Hindlimb muscle (tissue), 1 donor: ENCODE measurements at regions not wholly inside any gene's neighbourhood (a gene's known extent, or its start where the extent isn't known, plus 50 kb on each side); places are given as distances from the start of the nearest gene placed in this dataset.
A peak's percentile ranks its signal among the peaks of the same experiment; 100 is the strongest.

Source experiments
- DNase-seq: peaks from one replicate; pipeline ENCODE4 v3.0.0-alpha.2; 2013

DNA sequence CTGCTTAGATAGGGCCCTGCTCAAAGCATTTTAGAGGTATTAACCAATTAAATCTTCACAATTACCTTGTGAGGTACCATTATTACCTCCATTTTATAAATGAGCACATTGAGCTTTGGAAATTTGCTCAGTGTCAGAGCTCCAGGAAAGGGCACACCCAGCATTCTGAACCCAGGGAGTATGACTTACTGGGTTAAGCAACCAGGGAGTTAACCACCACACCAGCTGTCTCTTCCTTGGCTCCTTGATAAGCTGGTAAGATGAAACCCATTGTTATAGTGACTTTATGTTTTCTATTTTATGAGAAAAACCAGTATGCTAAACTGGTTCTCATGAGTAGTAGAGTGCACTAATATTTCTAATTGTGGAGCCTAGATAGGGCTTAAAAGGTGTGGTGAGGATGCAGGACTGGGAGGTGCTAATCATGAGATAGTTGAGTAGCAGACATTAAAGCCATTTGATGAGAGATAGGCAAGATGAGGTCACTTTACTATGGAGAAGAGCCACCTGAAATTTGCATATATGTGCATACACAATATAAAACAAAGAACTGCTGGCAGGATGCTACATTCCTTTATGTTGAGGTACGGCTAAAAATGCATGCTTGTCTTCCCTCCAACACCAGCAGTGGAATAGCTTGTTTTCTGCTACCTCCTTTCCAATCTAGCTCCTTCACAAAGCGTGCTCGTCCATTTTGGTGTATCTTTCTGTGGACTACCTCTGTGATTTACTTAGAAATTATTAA is 556.1 kb downstream of the SPRY1 start:
- DNase-seq: no peak

DNA sequence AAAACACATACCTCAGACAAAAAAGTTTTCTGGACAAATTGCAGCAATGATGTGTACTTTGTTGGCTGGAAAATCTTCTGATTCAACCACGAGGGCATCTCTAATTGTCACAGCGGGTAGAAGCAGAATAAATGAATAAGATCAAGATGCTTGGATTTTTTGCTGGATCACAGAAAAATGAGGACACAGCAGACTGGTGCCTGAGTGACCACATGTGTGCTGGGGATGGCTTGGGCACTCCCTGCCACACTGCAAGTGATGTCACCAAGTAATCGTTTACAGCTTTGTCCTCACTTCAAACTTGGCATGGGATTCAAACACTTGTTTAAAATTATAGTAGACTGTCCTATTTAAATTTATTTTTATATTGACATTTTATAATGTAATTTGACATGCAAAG is 557.0 kb downstream of the SPRY1 start:
- no peak for DNase-seq

DNA sequence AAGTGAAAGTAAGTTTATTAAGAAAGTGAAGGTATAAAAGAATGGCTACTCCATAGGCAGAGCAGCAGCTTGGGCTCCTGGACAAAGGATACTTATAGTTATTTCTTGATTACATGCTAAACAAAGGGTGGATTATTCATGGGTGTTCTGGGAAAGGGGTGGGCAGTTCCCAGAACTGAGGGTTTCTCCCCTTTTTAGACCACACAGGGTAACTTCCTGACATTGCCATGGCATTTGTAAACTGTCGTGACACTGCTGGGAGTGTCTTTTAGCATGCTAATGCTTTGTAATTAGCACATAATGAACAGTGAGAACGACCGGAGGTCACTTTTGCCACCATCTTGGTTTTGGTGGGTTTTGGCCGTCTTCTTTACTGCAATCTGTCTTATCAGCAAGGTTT is 557.6 kb downstream of the SPRY1 start:
- DNase-seq: no peak

DNA sequence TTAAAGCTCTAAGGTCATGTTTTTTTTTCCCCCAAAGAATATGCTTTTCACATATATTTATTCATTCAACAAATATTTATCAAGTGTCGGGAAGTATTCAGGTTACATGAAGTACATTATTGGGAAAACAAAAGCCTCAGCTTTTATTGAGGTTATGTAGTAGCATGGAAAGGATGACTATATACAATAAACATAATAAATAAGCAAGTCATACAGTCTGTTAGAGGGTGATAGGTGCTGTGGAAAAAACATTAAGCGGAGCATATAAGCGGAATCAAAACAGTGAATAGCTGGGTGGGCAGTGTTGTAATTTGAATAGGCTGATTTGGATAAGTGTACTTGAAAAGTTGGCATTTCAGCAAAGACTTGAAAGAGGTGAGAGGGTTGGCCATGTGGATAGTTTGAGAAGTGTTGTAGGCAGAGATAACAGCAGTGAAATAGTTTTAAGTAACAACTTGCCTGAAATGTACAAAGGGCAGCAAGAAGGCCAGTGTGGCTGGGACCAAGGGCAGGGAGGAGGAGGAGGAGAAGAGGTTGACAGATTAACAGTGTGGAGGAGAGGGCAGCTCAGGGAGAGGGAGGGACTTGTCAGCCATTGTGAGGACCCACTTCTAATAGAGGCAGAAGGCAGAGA is 558.7 kb downstream of the SPRY1 start:
- DNase-seq: no peak

DNA sequence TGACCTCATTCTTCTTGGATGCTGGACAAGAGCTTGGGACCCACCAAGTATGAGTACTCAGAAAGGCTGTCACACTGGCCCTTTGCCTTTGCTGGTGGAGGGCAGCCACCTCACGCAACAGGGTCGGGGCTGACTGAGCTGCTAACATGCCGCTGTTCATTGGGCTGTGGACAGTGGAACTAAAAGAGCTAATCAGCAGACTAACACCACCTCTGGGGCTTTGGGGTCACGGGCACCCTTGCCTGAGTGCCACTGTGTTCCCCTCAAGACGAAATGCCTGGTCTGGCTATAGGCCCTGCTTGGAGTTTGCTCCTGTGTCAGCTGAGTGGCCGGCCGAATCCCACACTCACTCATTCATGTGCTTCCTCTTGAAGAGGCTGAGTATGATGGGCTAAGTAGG is 559.6 kb downstream of the SPRY1 start:
- no peak for DNase-seq

DNA sequence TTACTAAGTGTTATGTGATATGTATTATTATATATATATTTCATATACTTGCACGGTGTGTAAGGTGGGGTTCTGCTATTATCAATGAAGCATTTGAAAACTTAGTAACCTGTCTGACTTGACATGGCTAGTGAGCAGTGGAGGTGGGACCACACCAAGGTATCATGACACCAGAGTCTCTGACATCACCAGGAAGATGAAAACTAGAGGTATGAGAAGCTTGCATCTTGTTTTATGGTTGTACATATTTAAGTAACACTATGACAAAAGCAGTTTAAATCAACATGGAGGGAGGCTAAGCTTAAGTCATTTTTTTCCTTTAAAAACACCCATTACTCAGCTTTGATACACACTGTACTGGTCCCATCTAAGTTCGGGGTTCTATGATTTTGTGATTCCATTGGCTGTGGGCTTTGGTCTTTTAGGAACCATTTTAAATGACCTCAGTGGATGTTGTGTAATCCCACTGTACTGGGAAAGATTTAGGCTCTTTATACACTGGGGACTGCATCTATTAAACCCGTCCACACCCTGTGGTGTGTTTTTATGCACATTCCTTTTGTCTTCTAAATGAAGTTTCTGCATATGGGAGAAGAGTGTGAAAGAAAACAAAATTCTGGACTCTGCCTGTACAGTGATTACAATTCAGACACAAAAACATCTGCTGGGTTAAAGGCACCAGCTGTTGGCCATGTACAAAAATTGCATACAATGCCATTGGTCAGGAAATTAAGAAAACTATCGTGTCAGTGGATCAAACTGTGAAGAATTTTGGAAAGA is 570.6 kb downstream of the SPRY1 start:
- DNase-seq: no peak

DNA sequence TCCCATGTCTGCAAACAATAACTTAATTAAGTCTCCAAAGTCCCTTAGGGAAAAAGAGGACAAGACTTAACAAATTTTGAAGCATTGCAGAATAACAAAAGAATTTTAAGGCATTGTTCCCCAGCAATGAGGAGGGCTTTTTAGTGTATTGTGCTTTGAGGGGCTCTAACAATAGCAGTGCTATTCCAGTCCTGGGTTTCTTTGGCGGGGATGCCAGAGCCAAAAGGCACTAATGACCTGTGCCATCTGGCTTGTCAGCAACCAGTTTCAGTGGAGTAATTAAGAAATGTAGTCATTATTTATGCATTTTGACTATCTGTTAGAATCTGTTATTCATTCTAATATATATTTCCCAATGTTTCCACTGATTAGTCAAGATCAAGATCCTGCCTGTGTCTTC is 575.4 kb downstream of the SPRY1 start:
- DNase-seq: no peak

DNA sequence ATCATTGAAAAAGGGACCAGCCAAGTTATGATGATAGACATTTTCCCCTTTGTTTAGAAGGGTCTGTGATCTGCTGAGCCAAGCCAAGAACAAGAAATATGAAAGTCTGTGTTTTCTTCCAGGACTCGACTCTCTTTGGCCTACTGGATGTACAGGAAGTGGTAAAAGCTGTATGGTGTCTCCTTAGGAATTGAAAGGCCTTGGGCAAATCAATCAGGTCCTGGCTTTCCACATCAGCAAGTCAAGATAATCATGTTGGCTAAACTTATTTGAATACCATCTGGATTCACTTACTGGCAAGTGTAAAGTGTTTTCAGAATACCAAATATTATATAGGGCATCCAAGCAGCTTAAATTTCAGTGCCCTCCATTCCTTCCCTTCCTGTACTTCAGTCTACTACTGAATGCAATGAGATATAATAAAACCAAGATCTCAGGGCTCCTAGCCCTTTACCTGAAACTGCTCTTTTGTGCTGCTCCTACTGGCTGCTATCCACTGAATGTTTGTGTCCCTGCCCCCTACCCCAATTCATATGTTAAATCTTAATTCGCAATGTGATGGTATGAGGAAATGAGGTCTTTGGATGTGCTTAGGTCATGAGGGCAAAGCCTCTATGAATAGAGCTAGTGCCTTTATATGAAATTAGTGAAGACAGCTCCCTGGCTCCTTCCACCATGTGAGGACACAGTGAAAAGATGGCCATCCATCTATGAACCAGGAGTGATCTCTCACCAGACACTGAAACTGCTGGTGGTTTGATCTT is 578.0 kb downstream of the SPRY1 start:
- no peak for DNase-seq

DNA sequence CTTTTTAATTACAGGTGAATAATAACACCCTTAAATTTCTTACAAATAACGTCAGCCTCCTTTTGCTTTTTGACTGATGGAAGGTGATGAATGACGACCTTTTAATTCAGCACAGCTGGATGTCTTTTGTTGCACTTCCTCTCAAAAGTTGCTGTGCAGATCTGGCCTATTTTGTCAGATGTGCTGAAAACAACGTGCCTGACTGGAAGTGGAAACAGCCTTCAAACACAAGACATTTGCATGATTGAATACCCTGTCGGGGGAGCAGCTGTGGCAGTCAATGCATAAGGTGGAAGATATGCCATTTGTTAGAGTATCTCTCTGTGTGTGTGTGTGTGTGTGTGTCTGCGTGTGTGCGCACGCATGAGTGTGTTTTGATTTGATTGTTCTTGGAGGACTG is 579.7 kb downstream of the SPRY1 start:
- DNase-seq: peak; percentile 47

DNA sequence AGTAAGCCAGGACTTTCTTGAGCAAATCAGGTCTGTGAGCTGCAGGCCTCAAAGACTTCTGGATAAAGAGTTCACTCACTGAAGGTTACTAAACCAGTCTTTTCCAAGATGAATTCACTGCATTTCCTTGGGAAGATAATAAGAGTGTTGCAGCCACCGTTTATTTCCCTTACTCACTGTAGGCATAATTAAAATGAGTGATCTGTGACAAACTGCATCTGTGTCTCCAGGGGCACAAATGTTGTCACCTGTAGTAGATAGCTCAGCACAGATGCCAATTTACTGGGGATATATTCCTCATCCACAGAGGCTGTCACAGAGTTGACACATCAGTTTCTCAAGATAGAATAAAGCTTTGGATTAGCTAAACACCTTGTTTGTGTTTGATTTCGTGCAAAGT is 580.2 kb downstream of the SPRY1 start:
- DNase-seq: no peak

DNA sequence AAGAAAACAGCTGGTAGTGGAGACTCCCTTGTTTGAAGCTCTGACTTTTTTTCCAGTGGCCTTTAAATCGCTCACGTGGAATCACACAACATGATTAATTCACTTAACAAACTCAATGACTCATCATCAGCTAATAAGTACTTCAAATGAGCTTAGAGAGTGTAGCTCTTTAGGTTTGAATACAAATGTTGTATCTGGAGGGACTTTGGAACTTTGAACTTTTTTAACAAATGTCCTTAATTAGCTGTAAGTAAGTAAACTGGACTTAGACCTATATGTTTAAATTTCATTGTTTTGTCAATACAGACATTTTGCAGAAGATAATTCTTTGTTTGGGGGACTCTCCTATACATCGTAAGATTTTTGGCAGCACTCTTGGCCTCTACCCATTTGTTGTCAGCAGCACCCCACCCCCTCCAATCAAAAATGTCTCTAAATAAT is 581.1 kb downstream of the SPRY1 start:
- no peak for DNase-seq

DNA sequence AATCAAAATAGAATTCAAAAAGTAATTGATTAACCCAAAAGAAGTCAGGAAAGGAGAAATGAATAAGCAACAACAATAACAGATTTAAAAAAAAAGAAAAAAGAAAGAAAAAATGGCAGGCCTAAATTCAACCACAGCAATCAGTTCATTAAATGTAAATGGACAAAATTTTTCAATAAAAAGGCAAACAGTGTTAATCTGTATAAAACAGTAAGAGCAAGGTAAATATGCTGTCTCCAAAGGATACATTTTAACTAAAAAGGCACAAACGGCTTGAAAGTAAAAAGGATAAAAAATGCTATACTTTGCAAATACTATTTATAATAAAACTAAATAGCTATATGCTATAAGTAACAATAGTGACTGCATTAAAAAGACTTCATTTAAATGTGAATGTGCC is 582.0 kb downstream of the SPRY1 start:
- DNase-seq: no peak

DNA sequence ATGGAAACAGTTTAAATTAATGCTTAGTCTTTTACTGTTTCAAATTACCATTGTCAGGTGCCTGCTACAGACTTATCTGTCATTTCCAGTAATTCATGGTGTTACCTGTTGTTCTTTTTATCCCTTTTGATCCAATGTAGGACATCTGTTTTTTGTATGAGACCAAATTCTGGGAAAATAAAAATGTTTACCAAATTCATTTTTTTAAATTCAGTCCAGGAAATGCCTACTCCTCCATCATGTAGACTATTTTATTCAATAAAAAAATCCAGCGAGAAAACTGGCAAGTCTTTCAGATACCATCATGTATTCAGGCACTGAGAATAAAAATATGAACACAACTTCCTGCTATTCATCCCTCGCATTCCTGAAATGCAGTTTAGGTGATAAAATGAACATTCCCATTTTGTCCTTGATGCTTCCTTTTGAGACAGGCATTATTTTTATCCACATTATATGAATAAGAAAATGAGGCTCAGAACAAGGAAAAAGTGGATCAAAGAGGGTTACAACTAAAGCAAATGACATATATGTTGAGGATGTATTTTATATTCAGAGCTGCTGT is 584.2 kb downstream of the SPRY1 start:
- DNase-seq: no peak

DNA sequence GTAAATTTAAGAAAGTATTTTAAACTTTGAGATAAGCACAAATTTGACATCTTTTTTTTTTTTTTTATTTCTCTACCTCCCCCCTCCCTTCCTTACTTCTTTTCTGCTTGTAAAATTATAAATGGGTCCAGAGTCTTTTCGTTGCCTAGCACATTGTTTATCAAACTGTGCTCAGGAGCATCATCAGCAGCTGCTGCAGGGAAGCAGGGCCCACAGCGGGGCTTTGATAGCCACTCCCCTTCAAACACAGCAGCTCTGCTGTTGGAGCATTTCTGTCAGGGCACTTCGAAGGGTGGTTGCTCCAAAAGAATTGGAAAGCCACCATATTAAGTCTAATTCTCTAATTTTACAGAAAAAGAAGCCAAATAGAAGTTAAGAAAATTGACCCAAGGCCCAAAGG is 588.3 kb downstream of the SPRY1 start:
- no peak for DNase-seq

DNA sequence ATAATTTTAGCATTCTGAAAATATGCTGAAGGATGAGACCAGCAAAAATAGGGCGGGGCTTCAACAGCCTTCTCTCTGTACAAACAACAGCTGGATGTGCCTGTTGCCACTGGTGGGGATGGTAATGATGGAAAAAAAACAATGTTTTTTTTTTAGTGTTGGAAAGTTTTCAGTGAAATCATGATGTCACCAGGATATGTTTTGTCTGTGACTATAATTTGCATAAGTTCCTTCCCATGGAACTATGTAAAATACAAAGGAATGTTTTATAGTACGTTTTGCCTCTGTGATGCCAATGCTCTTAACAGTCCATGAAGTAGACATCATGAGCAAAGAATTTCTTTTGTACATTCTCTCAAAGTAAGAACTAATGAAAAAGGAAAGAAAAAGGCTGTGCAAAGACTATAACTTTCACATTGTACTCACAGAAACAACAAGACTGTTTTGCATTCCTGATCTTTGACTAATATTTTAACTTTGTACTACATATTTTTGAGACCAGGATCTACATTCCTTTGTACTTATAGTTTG is 589.7 kb downstream of the SPRY1 start:
- peak; percentile 67 for DNase-seq

DNA sequence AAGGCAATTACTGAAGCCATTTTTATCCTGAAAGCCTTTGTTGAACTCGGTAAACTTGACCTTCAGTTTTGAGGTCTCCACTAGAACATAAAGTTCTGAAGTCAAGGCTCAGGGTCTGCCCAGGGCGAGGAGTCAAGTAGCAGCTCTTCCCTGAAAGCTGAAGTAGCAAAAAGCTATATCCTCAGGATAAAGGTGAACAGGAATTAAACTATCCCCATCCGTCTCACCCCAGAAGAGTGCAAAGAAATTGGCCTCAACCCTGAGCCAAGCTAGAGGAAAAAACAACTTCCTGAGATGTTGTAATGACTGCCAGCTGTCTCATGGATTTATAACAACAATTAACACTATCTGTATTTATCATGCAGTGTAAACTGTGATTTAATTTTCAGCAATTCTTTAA is 590.8 kb downstream of the SPRY1 start:
- DNase-seq: no peak

DNA sequence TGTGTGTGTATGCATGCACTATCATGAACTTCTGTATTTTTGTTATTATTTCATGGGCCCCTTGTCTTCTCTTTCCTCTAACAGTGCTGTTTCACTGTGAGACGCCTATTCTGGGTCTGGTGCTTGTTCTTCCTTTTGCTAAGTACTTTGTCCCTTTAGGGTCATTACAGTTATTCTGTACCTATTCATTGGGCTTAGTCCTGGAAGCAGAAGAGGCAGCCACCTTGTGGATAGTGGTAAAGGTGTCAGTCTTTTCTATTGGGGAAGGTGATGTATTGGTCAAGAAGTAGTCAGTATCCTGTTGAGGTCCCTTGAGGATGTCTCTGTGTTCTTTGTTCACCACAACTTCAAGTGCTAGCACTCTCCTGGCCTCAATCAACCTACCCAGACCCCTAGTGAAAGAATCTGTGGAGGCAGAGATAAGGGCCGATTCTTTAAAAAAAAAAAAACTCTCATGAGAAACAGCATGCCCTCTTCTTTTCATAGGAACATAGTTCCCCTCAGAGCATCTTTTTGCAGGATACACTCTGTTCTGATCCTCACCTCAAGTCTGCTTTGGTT is 593.8 kb downstream of the SPRY1 start:
- DNase-seq: no peak

DNA sequence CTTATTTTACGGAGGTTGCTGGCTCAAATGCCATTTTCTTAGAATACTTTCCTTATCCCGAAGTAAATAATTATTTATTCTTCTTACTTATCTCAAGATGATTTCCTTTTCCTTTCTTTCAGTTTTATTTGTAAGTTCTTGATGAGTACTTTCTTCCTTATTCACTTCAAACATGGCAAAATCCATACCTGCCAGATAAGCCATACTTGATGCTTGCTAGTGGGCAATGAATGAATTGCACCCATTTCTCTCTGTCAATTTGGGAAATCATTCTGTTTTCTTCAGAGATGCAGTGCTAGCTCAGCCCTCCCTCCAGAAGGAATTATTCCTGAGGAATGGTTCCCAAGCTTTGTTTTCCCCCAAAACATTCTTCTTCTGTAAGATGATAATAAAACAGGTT is 598.3 kb downstream of the SPRY1 start:
- DNase-seq: no peak

DNA sequence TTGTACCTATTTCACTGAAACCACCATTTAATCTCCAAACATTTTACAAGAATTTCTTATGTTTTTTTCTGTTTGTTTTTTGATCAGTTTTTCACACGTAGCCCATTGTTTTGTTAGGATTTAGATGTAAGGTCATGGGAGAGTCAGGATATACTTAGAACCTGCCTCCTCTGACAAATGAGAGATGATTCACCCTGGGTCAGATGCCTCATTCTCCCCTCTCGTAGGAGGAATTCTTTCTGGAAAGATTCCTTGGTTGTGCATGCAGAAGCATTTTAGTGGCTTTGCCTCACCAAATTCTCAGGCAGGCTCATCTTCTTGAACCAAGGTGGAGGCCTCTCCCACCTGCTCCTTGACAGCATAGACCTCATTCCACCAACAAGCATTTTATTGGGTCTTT is 599.3 kb downstream of the SPRY1 start:
- no peak for DNase-seq

DNA sequence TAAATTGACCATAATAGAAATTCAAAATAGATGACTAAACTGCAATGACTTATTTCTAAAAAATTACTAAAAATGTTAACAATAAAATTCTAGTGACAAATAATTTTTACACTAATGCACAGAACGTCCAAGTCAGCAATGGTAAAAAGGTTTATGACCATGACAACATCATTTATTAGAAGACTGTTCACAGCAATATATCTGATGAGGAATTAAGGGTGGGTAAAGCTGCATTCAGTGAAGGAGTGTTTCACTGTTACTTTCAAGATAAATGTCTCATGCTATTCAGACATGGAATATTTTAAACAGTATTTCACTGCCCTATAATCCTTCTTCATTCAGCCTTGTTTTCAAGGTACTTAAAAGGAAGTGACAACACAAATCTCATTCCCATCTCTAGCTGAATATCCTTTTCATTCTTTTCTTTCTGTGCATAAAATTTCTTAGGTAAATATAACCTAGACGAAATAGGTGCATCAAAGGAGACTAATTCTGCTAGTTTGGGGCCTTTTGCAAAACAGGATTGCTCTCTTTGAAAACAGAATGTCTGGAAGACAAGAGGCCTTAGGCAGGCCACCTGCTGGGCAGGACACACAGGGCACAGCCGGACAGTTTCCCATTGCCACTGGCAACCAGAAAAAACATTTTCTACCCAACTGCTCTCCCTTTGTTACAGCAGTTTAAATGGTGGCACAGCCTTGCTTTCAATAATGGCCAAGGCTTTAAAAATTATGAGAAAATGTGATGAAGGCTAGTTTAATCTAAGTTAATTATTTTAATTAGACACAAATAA is 600.3 kb downstream of the SPRY1 start:
- DNase-seq: no peak

DNA sequence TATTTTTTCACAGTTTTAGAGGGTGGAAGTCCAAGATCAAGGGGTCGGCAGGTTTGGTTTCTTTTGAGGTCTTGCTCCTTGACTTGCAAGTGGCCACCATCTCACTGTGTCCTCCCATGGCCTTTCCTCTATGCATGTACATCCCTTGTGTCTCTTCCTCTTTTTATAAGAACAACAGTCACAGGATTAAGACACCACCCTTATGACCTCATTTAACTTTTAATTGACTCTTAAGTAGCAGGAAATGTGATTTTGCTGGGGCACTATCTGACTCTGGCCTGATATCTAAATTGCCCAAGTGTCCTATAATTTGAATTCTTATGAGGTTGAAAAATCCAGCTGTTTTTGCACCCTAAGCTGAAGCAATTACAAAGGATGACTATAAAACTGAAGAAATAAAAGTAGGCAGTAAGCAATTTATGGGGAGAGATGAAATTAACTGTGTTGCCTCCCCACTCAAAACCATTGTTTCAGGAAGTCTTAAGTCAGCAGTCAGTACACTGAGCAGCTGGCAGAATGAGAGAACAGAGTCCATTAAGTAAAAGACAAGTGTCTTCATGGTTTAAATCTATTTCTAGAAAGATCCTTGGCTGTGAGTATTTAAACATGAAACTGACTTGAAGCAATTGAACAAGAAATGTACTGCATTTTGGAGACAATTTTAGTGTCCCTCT is 601.3 kb downstream of the SPRY1 start:
- no peak for DNase-seq
